IPS-20b (cell line): ENCODE measurements at regions not wholly inside any gene's neighbourhood (a gene's known extent, or its start where the extent isn't known, plus 50 kb on each side); places are given as distances from the start of the nearest gene placed in this dataset.

Source experiments
- H3K27ac ChIP-seq: one replicate; pipeline ENCODE4 v1.5.1; 2013; ENCODE audit warnings: low read length
- H3K27me3 ChIP-seq: 2 replicates; pipeline ENCODE4 v1.6.1; 2013; ENCODE audit warnings: mild to moderate bottlenecking, low read length, inconsistent platforms; ENCODE audit not compliant: insufficient read depth
- H3K36me3 ChIP-seq: 2 replicates; pipeline ENCODE4 v1.6.1; 2013; ENCODE audit warnings: low read depth, mild to moderate bottlenecking, inconsistent platforms, low read length, moderate library complexity; ENCODE audit not compliant: insufficient read depth
- H3K4me1 ChIP-seq: 2 replicates; pipeline ENCODE4 v1.6.1; 2013; ENCODE audit warnings: mild to moderate bottlenecking, control low read depth, inconsistent platforms, low read length, moderate library complexity; ENCODE audit not compliant: insufficient read depth
- H3K4me3 ChIP-seq: 2 replicates; pipeline ENCODE4 v1.5.1; 2013; ENCODE audit warnings: mild to moderate bottlenecking, low read length, inconsistent platforms
- H3K9ac ChIP-seq: 2 replicates; pipeline ENCODE4 v1.6.1; 2013; ENCODE audit warnings: low read depth, mild to moderate bottlenecking, inconsistent platforms, low read length, moderate library complexity
- H3K9me3 ChIP-seq: 2 replicates; pipeline ENCODE4 v1.6.1; 2013; ENCODE audit warnings: mild to moderate bottlenecking, low read depth, low read length, inconsistent platforms; ENCODE audit not compliant: insufficient read depth

- no peaks in the 10 kb centered on the region for H3K36me3 ChIP-seq
- peaks cover 14% of the 10 kb centered on the region for H3K27me3 ChIP-seq
- H3K27ac ChIP-seq = no peak overlapping the region
- peaks cover 8% of the 10 kb centered on the region; the same call in 1 of the 2 replicates for H3K4me1 ChIP-seq
- no peak overlapping the region for H3K4me3 ChIP-seq
- no peaks in the 10 kb centered on the region for H3K9me3 ChIP-seq
- no peak overlapping the region for H3K9ac ChIP-seq
These were observed 93.5 kb downstream of the C1orf94 start for GRCh38 chr1:34270181-34270580.

GRCh38 chr1:34272152-34272551 lies 95.4 kb downstream of the C1orf94 start:
- Histone ChIP-seq H3K9ac (no peak overlapping the region), H3K27ac (no peak overlapping the region), H3K4me1 (no peaks in the 10 kb centered on the region), H3K27me3 (no peaks in the 10 kb centered on the region; the same call in 1 of the 2 replicates), H3K9me3 (no peaks in the 10 kb centered on the region), H3K4me3 (no peak overlapping the region), H3K36me3 (no peaks in the 10 kb centered on the region)

GRCh38 chr1:34275150-34275549 lies 98.4 kb downstream of the C1orf94 start:
- Histone ChIP-seq H3K9me3 (no peaks in the 10 kb centered on the region), H3K36me3 (no peaks in the 10 kb centered on the region), H3K4me3 (no peak overlapping the region), H3K9ac (no peak overlapping the region), H3K27me3 (no peaks in the 10 kb centered on the region; the same call in 1 of the 2 replicates), H3K27ac (no peak overlapping the region), H3K4me1 (no peaks in the 10 kb centered on the region)

- Histone ChIP-seq H3K27me3 (no peaks in the 10 kb centered on the region; the same call in 1 of the 2 replicates), H3K36me3 (no peaks in the 10 kb centered on the region), H3K4me1 (no peaks in the 10 kb centered on the region), H3K4me3 (no peak overlapping the region), H3K9me3 (no peaks in the 10 kb centered on the region), H3K27ac (no peak overlapping the region), H3K9ac (no peak overlapping the region)
These were observed 99.9 kb downstream of the C1orf94 start for GRCh38 chr1:34276606-34277005.

- Histone ChIP-seq H3K4me3 (no peak overlapping the region), H3K9me3 (no peaks in the 10 kb centered on the region), H3K27ac (no peak overlapping the region), H3K27me3 (no peaks in the 10 kb centered on the region; the same call in 1 of the 2 replicates), H3K36me3 (no peaks in the 10 kb centered on the region), H3K4me1 (no peaks in the 10 kb centered on the region), H3K9ac (no peak overlapping the region)
These were observed 100.4 kb downstream of the C1orf94 start for GRCh38 chr1:34277150-34277549.

- no peak overlapping the region for H3K27ac ChIP-seq
- no peaks in the 10 kb centered on the region for H3K9me3 ChIP-seq
- no peak overlapping the region for H3K4me3 ChIP-seq
- no peaks in the 10 kb centered on the region for H3K4me1 ChIP-seq
- peaks cover 4% of the 10 kb centered on the region; the same call in 1 of the 2 replicates for H3K27me3 ChIP-seq
- H3K9ac ChIP-seq = no peak overlapping the region
- H3K36me3 ChIP-seq = no peaks in the 10 kb centered on the region
These were observed 101.5 kb downstream of the C1orf94 start for GRCh38 chr1:34278211-34278610.

- Histone ChIP-seq H3K4me3 (no peak overlapping the region), H3K9me3 (no peaks in the 10 kb centered on the region), H3K9ac (no peak overlapping the region), H3K27ac (no peak overlapping the region), H3K36me3 (no peaks in the 10 kb centered on the region), H3K27me3 (peaks cover 4% of the 10 kb centered on the region; the same call in 1 of the 2 replicates), H3K4me1 (no peaks in the 10 kb centered on the region)
These were observed 103.3 kb downstream of the C1orf94 start for GRCh38 chr1:34279971-34280370.

- no peak overlapping the region for H3K4me3 ChIP-seq
- H3K9ac ChIP-seq = no peak overlapping the region
- peaks cover 4% of the 10 kb centered on the region; the same call in 1 of the 2 replicates for H3K27me3 ChIP-seq
These were observed 103.8 kb downstream of the C1orf94 start for GRCh38 chr1:34280509-34280908.

GRCh38 chr1:34283142-34283541 lies 106.4 kb downstream of the C1orf94 start:
- Histone ChIP-seq H3K27me3 (peaks cover 4% of the 10 kb centered on the region; the same call in 1 of the 2 replicates), H3K9me3 (no peaks in the 10 kb centered on the region), H3K4me3 (no peak overlapping the region), H3K36me3 (no peaks in the 10 kb centered on the region), H3K27ac (no peak overlapping the region), H3K9ac (no peak overlapping the region), H3K4me1 (peaks cover 3% of the 10 kb centered on the region; the same call in 1 of the 2 replicates)

More at GRCh38 chr1:34280509-34280908, 103.8 kb downstream of the C1orf94 start:
- Histone ChIP-seq H3K4me1 (no peaks in the 10 kb centered on the region), H3K27ac (no peak overlapping the region), H3K36me3 (no peaks in the 10 kb centered on the region), H3K9me3 (no peaks in the 10 kb centered on the region)

- peaks cover 3% of the 10 kb centered on the region; the same call in 1 of the 2 replicates for H3K4me1 ChIP-seq
- H3K27ac ChIP-seq = no peak overlapping the region
- H3K4me3 ChIP-seq = no peak overlapping the region
- no peak overlapping the region for H3K9ac ChIP-seq
- 0 out of 2 replicates have a peak, but pooled peaks cover 14% of the 10 kb centered on the region for H3K27me3 ChIP-seq
- no peaks in the 10 kb centered on the region for H3K36me3 ChIP-seq
- H3K9me3 ChIP-seq = no peaks in the 10 kb centered on the region
These were observed 109.8 kb downstream of the C1orf94 start for GRCh38 chr1:34286511-34286910.

GRCh38 chr1:34290831-34291230 lies 114.1 kb downstream of the C1orf94 start:
- no peaks in the 10 kb centered on the region for H3K36me3 ChIP-seq
- no peak overlapping the region for H3K4me3 ChIP-seq
- H3K27me3 ChIP-seq = 0 out of 2 replicates have a peak, but pooled peaks cover 10% of the 10 kb centered on the region
- peaks cover 3% of the 10 kb centered on the region; the same call in 1 of the 2 replicates for H3K4me1 ChIP-seq
- H3K9me3 ChIP-seq = no peaks in the 10 kb centered on the region
- no peak overlapping the region for H3K9ac ChIP-seq
- no peak overlapping the region for H3K27ac ChIP-seq

GRCh38 chr1:34292472-34292871 lies 115.8 kb downstream of the C1orf94 start:
- Histone ChIP-seq H3K27ac (no peak overlapping the region), H3K36me3 (no peaks in the 10 kb centered on the region), H3K9me3 (no peaks in the 10 kb centered on the region), H3K4me1 (no peaks in the 10 kb centered on the region), H3K4me3 (no peak overlapping the region), H3K9ac (no peak overlapping the region), H3K27me3 (0 out of 2 replicates have a peak, but pooled peaks cover 10% of the 10 kb centered on the region)
